Fibroblast of villous mesenchyme (primary cell): ENCODE measurements at regions not wholly inside any gene's neighbourhood (a gene's known extent, or its start where the extent isn't known, plus 50 kb on each side); places are given as distances from the start of the nearest gene placed in this dataset.

ENCODE experiments used
- DNase-seq: peaks from one replicate; pipeline ENCODE4 v3.0.0-alpha.2; 2010; ENCODE audit warnings: low read depth
- H3K4me3 ChIP-seq: 2 replicates; pipeline ENCODE4 v1.5.1; 2011; ENCODE audit warnings: low read depth, mild to moderate bottlenecking, low read length
- CTCF ChIP-seq: IDR thresholded peaks from 2 replicates; pipeline ENCODE4 v1.5.1; 2012; ENCODE audit warnings: low read depth, mild to moderate bottlenecking, low read length; ENCODE audit not compliant: insufficient read depth

GRCh38 chr7:80588591-80588990 lies 49.9 kb upstream of the CD36 start:
- H3K4me3 ChIP-seq: no peak overlapping the region
- no peak for TF ChIP-seq CTCF
- DNase-seq: no peak
